GM23338 (cell line): ENCODE measurements at regions not wholly inside any gene's neighbourhood (a gene's known extent, or its start where the extent isn't known, plus 50 kb on each side); places are given as distances from the start of the nearest gene placed in this dataset.
"Not testable (repeated sequence)": the region's sequence is repeated elsewhere in the genome, so short reads cannot be mapped to it uniquely, and the experiment has no call there.

ENCODE experiments used
- ATAC-seq: fragments of 200-7000 bp; cut with Tn5 transposase; 3 replicates; pipeline ENCODE4 v1.9.1; 2020
- DNase-seq: peaks from one replicate; pipeline ENCODE4 v3.0.0-alpha.2; 2015; ENCODE audit warnings: low spot score
- H2AFZ ChIP-seq: fragments of 200-600 bp; sonication (generic); 2 replicates; pipeline ENCODE4 v1.8.0; 2016; ENCODE audit warnings: antibody characterized with exemption, mild to moderate bottlenecking, moderate library complexity
- H3F3A ChIP-seq: fragments of 200-600 bp; sonication (generic); replicated peaks from 2 replicates; pipeline ENCODE4 v1.8.0; 2017; ENCODE audit warnings: antibody characterized with exemption, mixed run types, low read depth
- H3K27ac ChIP-seq: fragments of 200-600 bp; sonication (generic); 2 replicates; pipeline ENCODE4 v1.6.1; 2016; ENCODE audit warnings: low read depth
- H3K27me3 ChIP-seq: fragments of 200-600 bp; sonication (generic); 2 replicates; pipeline ENCODE4 v1.8.0; 2016; ENCODE audit warnings: mild to moderate bottlenecking, mixed run types, moderate library complexity; ENCODE audit not compliant: insufficient read depth
- H3K36me3 ChIP-seq: fragments of 200-600 bp; sonication (generic); 2 replicates; pipeline ENCODE4 v1.8.0; 2016; ENCODE audit warnings: mild to moderate bottlenecking; ENCODE audit not compliant: insufficient read depth
- H3K4me1 ChIP-seq: fragments of 200-600 bp; sonication (generic); 2 replicates; pipeline ENCODE4 v1.8.0; 2016; ENCODE audit warnings: mild to moderate bottlenecking, moderate library complexity; ENCODE audit not compliant: insufficient read depth
- H3K4me2 ChIP-seq: fragments of 200-600 bp; sonication (generic); 2 replicates; pipeline ENCODE4 v1.7.1; 2017; ENCODE audit warnings: mixed run types
- H3K4me3 ChIP-seq: fragments of 200-600 bp; sonication (generic); 2 replicates; pipeline ENCODE4 v1.6.1; 2016; ENCODE audit warnings: mixed run types
- H3K79me2 ChIP-seq: fragments of 200-600 bp; sonication (generic); replicated peaks from 2 replicates; pipeline ENCODE4 v1.8.0; 2017; ENCODE audit warnings: mild to moderate bottlenecking; ENCODE audit not compliant: insufficient read depth
- H3K9me2 ChIP-seq: fragments of 200-600 bp; sonication (generic); 2 replicates; pipeline ENCODE4 v1.8.0; 2017; ENCODE audit not compliant: insufficient read depth
- H4K20me1 ChIP-seq: fragments of 200-600 bp; sonication (generic); replicated peaks from 2 replicates; pipeline ENCODE4 v1.8.0; 2017; ENCODE audit warnings: mild to moderate bottlenecking; ENCODE audit not compliant: insufficient read depth
- H3K27ac Mint-ChIP-seq: 2 replicates; pipeline ENCODE4 v1.8.0; 2020; ENCODE audit warnings: inconsistent platforms, mild to moderate bottlenecking, moderate library complexity, mixed read lengths
- H3K27me3 Mint-ChIP-seq: 3 replicates; pipeline ENCODE4 v1.8.0; 2022; ENCODE audit warnings: low read depth, mild to moderate bottlenecking, moderate library complexity, mixed read lengths, inconsistent platforms; ENCODE audit not compliant: insufficient read depth, poor library complexity
- H3K36me3 Mint-ChIP-seq: 3 replicates; pipeline ENCODE4 v1.8.0; 2021; ENCODE audit warnings: low read depth, mild to moderate bottlenecking, inconsistent platforms, moderate library complexity, mixed read lengths
- H3K4me1 Mint-ChIP-seq: 3 replicates; pipeline ENCODE4 v1.8.0; 2020; ENCODE audit warnings: mild to moderate bottlenecking, inconsistent platforms, mixed read lengths
- H3K4me3 Mint-ChIP-seq: 3 replicates; pipeline ENCODE4 v1.8.0; 2021; ENCODE audit warnings: moderate library complexity, mild to moderate bottlenecking, inconsistent platforms, mixed read lengths
- H3K9me3 Mint-ChIP-seq: 3 replicates; pipeline ENCODE4 v1.8.0; 2020; ENCODE audit warnings: moderate library complexity, mild to moderate bottlenecking, inconsistent platforms, mixed read lengths

DNA sequence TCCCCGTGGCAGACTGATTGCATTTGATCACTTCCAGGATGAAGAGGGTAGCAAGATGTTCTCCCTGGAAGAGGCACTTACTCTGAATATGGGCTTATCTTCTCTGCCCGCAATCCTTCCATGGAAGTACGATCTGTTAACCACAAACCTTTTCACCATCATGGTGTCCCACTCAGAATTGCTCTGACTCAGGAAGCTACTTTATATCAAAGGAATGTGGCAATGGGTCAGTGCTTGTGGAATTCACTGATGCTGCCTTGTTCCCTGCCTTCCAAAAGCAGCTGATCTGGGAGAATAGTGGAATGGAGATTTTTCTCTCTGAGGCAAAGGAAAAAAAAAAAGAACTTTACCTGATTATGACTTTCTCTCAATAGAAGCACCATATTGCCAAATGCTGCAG, 306.1 kb upstream of the WSB1 start:
- not testable (repeated sequence) for H3K4me1 Mint-ChIP-seq, H3K27ac Mint-ChIP-seq, H3K4me1 ChIP-seq, H4K20me1 ChIP-seq, DNase-seq, H3K4me2 ChIP-seq, H3K27me3 Mint-ChIP-seq, H3K4me3 ChIP-seq, H3F3A ChIP-seq, H3K9me2 ChIP-seq, H3K27me3 ChIP-seq, ATAC-seq, H3K4me3 Mint-ChIP-seq, H2AFZ ChIP-seq, H3K36me3 ChIP-seq, H3K79me2 ChIP-seq, H3K27ac ChIP-seq
- peaks cover 19% of the 10 kb centered on the region for H3K36me3 Mint-ChIP-seq
- H3K9me3 Mint-ChIP-seq = peaks cover 98% of the 10 kb centered on the region

DNA sequence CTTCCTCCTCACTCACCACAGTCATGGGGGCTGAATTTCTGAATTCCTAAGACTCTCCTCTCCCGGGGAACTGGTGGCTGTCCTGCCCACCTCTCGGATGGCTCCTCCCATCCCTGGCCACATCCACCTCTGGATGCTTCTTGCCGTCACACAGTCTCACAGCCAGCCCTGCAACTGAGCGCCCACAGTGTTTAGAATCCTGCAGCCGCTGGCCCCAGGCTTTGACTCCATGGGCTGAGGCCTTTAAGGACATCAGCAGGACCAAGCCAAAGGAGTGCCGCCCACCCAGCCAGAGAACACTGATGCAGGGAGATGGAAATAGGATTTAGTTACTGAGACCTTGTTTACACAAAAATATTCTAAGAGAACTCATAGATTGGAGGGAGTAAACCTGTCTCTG, 299.3 kb upstream of the WSB1 start:
- not testable (repeated sequence) for H3K4me3 Mint-ChIP-seq, H2AFZ ChIP-seq, H3K79me2 ChIP-seq, H3K27ac Mint-ChIP-seq, H3K27ac ChIP-seq, H3K27me3 ChIP-seq, H3K4me2 ChIP-seq, H3K4me3 ChIP-seq, H3K4me1 Mint-ChIP-seq, H3K9me2 ChIP-seq, H3F3A ChIP-seq, ATAC-seq, H4K20me1 ChIP-seq, DNase-seq, H3K27me3 Mint-ChIP-seq, H3K36me3 ChIP-seq, H3K4me1 ChIP-seq
- Mint-ChIP-seq H3K9me3 (peaks cover 94% of the 10 kb centered on the region), H3K36me3 (peaks cover 22% of the 10 kb centered on the region)

DNA sequence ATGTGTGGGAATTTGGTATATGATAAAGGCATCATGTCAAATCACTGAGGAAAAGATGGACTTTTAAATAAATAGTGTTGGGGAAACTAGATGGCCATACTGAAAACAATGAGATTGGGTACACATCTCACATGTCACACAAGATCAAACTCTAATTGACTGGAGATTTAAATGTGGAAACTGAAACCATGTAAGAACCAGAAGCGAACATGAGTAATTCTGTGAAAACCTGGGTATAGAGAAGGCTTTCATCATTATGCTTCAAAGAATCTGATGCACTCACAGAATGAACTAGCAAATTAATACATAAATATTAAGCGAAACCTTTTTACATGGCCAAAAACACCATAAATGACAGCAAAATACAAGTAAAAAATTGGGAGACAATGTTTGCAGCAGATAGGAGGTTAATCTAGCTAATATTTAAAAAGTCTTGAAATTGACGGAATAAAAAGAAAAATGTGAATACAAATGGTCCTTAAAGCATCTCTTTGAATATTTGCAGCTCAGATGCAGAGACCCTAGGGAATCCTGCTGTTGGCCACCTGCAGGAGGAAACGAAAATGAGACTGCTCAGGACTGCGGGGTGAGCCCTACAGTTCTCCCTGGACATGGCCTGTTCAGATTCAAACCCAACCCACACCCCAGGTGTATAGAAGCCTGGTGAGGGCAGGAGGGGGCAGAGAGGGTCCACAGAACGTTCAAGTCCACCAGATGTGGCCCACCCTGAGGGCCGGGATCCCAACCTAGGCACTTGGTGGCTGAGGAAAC, 297.6 kb upstream of the WSB1 start:
- not testable (repeated sequence) for ATAC-seq, H3K4me2 ChIP-seq, DNase-seq, H3K27me3 ChIP-seq, H3K4me3 Mint-ChIP-seq, H2AFZ ChIP-seq, H3F3A ChIP-seq, H3K4me1 ChIP-seq, H3K4me1 Mint-ChIP-seq, H3K27ac Mint-ChIP-seq, H4K20me1 ChIP-seq, H3K36me3 ChIP-seq, H3K27ac ChIP-seq, H3K27me3 Mint-ChIP-seq, H3K79me2 ChIP-seq, H3K9me2 ChIP-seq, H3K4me3 ChIP-seq
- peaks cover 26% of the 10 kb centered on the region for H3K36me3 Mint-ChIP-seq
- H3K9me3 Mint-ChIP-seq = peaks cover 89% of the 10 kb centered on the region

DNA sequence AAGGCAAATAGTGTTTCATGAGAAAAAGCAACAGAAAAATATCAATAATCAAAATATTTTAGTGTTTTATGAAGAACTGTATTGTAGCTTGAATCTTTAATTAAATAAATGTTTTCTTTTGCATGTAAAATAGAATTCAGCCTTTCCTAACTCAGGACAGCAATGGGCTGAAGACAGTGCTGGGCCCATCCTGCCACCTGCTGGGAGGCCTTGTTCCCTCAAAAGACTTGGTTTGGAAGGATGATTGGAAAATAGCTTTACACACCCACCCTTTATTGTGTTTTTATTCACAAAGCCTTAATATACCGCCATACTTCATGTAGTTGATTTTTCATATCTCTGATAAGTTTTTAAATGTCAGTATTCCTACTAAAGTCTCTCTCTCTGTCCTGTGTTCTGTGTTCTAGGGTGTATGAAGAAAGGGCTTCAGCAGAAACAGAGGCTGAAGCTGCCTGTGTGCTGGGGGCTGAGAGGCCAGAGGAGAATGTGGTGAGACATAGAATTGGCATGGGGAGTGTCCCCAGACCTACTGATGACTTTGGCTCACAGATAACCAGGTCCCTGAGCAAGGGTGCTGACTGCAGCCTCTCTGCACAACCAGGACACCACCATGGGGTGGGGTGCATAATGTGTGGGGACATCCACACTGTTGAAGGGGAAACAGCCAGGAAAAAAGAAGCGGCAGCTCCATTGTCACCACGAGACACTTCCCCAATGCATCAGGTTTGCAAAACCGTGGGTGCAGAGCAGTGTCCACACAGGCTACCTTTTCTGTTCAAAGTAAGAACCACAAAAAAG, 286.0 kb upstream of the WSB1 start:
- DNase-seq, H3K4me3 ChIP-seq, H3F3A ChIP-seq, H3K4me2 ChIP-seq, H3K79me2 ChIP-seq, H2AFZ ChIP-seq, H3K27me3 ChIP-seq, ATAC-seq, H3K9me2 ChIP-seq, H3K4me3 Mint-ChIP-seq, H3K27ac Mint-ChIP-seq, H3K4me1 Mint-ChIP-seq, H3K36me3 ChIP-seq, H3K27ac ChIP-seq, H3K4me1 ChIP-seq, H4K20me1 ChIP-seq: not testable (repeated sequence)
- Mint-ChIP-seq H3K36me3 (peaks cover 31% of the 10 kb centered on the region), H3K27me3 (peaks cover 10% of the 10 kb centered on the region), H3K9me3 (peaks cover 98% of the 10 kb centered on the region)
